GM19239 (cell line): ENCODE measurements at regions not wholly inside any gene's neighbourhood (a gene's known extent, or its start where the extent isn't known, plus 50 kb on each side); places are given as distances from the start of the nearest gene placed in this dataset.

Source experiments
- DNase-seq: peaks from one replicate; pipeline ENCODE4 v3.0.0; 2011; ENCODE audit warnings: low spot score; ENCODE audit not compliant: insufficient read length
- FAIRE-seq: peaks from 2 replicates; lab custom pipeline; 2011; peaks lifted over from hg19 to GRCh38; lab: Jason Lieb, UNC

DNA sequence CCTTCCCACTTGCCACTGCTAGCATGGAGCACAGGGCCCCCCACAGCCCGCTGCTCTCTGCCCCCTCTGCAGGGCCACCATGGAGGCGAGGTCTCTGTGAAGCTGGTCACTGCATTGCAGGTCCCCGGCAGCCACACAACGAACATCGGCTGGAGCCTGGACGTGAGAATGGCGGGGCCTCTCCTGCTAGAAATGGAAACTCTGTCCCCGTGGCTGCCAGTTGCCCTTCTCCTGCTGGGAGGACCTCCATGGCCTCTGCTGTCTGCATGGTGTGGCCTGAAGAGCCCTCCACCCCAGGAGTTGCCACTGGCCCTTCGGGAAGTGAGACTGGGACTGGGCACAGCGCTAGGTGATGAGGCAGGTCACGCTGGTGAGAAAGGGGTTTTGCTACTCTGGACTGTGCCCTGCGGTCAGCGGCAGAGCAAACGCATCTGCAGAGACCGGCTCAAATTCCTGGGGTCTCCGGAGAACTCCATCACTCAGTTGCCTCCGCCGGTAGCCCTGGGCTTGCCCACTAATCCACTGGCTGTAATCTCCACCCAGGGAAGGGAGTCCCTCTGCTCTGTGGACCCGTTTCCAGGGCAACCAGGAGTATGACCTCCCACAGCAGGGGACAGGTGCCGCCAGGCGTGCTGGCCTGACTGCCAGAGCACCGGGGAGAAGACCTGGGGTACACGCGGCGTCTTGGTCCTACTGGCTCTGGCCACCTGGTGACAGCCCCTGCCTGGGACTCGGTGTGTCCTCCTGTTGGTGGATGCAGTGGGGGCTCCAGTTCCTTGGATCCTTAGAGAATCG, 806.3 kb downstream of the BRD1 start:
- DNase-seq = no peak
- no peak for FAIRE-seq

DNA sequence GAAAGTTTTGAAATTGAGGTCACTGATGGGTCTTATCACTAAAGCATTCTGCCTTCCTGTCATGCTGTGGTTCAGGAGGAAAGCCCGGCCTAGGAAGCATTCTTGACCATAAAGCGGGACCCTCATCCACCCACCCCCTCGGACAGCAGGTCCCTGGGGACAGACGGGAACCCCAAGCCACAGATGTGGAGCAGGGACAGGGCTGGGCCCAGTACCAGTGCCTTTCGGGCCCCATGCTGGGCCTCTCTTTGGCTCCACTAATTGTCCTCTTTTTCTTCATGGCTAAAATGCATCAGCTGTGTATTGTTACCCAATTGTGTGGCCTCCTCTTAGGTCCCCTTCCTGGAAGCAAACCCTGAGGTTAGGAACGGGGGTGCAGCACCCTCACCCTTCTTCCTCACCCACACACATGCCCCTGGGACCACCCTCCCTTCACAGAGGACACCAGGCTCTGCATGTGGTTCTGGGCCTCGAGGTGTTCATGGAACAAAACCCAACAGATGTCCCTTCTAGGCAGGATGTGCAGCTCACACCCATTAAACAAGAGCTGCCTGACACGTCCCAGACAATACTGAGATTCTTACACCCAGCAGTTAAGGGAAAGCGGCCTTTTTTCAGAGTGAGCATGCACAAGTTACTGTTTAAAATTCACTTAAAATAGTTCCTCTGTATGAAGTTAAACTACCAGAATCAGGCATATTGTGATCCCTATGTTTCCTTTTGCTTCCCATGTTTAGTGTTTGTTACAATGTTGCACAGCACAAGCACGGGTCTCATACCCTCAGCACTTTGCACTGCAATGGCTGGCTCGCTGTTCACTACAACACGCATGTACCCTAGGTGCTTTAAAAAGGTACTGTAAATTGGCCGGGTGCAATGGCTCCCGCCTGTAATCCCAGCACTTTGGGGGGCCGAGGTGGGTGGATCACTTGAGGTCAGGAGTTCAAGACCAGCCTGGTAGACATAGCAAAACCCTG, 807.6 kb downstream of the BRD1 start:
- FAIRE-seq (no peak), DNase-seq (no peak)

DNA sequence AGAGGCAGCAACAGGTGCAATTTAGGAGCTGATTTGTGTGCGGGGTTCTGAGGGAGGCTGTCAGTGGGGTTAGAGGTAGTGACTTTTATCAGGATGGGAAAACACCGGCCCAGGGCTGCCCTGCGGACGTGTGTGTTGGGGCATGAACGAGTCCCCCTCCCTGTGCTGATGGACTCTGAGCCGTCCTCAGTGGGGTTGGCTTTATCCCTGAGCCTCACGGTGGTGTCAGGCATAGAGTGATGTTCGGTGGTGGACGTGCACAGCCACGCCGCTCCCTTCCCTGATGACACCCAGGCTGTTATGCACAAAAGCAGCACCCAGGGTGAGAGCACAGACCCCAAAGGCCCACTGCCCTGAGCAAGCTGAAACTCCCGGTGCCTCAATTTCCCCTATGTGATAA, 809.1 kb downstream of the BRD1 start:
- FAIRE-seq (no peak), DNase-seq (no peak)

DNA sequence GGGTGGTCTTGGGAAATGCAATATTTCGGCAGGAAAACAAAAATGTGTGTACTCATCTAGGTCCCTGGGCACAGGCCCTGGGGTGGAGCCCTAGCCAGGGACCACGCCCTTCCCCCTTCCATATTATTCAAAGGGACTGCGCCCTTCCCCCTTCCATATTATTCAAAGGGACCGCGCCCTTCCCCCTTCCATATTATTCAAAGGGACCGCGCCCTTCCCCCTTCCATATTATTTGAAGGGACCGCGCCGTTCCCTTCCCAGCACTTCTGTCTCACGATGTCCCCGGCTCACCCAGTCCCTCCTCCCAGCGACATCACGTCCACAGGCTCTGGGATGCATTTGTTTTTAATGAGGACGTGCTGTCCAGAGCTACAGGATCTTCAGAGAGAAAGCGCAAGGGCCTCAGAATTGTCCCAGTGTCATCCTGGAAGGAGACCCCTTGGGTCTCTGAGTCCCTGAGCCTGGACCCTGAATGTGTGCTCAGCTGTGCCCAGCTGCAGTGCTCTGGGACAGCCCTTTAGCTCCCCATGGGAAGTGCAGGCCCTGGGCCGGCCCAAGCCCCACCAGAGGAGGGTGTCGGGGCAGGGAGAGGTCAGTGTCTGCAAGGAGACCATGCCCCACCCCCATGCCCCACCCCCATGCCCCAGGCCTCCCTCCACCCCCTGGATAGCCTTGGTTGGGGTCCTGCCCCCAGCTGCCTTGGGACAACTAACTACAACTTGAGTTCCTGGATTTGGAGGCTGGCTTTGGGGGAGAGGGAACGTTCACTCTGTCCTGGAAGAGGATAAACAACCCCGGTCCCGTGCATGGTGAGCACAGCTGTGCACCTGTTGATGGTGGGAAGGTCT, 810.0 kb downstream of the BRD1 start:
- FAIRE-seq (no peak), DNase-seq (no peak)

DNA sequence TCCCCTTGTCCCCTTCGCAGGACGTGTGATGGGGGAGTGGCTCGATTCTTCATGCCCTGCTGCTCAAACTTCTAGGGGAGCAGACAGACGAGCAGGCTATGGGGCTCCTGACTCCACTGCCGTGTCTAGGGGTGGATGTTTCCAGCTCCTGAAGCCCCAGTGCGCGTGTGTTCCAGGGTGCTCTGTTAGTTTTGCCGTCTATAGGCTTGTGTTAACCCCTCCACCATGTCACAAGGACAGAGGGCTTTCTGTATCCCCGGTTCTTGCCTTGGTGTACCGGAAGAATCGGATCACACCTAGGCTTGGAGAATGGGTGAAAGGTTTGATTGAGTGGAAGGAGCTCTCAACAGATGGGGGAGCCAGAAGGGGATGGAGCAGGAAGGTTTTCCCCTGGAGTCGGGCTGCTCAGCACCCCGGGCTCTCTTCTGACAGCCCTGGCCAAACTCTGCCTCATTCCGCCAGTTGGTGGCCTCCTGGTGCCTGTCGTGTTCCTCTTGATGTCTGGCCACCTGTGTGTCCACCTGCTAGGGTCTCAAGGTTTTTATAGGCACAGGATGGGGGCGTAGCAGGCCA, 810.7 kb downstream of the BRD1 start:
- no peak for DNase-seq
- FAIRE-seq = no peak

- DNase-seq (no peak), FAIRE-seq (no peak)
Measured at GRCh38 chr22:49015993-49016908, 811.4 kb downstream of the BRD1 start.

DNA sequence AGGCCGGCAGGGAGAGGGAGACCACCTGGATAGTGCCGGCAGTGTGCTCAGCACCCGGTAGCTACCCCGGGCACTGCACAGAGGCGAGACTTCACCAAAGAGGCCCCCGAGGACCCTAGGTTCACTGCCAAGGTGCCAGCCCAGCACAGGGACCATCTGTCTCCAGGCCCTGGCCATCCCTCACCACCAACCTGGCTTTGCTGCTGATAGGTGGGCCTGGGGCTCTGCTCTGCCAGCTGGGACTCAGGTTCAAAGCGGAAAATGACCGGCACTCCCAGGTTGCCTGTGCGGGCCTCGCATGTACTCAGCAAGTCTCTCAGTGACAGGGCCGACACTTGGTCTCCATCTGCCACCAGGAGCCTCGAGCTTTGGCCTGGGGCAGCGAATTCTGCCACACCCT, 812.2 kb downstream of the BRD1 start:
- FAIRE-seq (no peak), DNase-seq (no peak)

GRCh38 chr22:49014227-49015201, 813.2 kb downstream of the BRD1 start:
- FAIRE-seq (no peak), DNase-seq (no peak)

DNA sequence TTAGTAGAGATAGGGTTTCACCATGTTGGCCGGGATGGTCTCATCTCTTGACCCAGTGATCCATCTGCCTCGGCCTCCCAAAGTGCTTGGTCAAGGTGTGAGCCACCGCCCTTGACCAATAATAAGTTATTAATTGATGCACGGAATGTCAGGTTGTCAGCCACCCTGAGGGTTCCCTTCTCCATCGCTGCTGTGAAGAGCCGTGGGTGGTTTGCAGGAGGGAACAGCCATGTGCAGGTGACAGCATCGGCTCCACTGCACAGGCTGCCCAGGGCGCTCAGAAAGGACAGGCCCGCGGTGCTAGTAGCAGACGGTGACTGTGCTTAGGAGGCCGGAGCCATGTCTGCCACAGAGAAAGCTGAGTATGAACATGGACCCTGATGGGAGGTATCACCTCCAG, 814.0 kb downstream of the BRD1 start:
- no peak for DNase-seq
- no peak for FAIRE-seq

- DNase-seq (no peak), FAIRE-seq (no peak)
Measured at GRCh38 chr22:49012712-49013395, 814.8 kb downstream of the BRD1 start.

DNA sequence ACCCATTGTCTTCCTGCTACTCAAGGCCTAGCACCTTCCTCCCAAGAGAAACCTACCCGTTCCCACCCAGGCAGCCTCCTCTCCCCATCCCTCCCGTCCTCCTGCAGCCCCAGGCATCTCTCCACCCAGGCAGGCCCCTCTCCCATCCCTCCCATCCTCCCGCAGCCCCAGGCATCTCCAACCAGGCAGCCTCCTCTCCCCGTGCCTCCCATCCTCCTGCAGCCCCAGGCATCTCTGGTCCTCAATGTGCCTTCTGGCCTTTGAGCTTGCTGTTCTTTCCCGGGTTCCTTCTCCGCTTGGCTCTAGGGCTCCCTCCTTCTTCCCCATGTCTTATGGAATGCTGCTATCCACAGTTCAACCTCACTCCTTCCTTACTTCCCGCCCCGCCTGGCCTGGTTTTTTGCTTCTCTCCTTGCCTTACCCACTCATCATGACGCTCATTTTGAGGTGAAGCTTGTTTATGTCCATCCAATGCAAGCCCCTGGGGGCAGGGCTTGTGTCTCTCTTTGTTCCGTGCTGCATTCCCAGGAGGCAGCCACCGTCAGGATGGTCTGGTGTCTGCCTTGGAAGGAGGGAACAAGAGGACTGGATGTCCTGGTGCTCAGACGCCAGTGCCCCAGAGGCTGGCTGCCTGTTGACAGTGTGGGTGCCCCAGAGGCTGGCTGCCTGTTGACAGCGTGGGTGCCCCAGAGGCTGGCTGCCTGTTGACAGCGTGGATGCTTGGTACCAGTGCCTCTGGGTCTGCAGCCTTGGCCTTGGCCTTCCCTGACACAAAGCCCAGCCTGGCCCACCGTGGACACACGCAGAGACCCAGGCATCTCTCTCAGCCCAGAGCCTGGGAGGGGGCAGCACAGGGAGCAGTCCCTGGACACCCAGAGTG, 815.7 kb downstream of the BRD1 start:
- FAIRE-seq = no peak
- no peak for DNase-seq

DNA sequence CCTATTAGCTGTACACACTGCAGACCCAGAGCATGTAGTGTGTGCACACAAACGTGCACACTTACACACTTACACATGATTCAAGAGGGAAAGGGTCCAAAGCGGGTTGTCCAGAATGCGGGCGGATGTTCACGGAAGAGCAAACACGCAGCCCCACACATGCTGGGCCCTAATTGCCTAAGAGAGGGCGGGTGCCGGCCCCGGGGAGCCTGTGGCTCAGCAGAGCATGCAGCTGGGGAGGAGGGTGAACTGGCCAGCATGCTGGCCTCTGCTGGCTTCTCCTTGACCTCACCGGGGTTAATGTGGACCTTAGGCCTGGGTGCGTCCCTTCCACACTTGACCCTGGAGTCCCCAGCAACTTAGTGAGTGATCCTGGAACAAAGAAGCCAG, 816.3 kb downstream of the BRD1 start:
- DNase-seq (no peak), FAIRE-seq (no peak)

GRCh38 chr22:49010901-49011300, 816.8 kb downstream of the BRD1 start:
- DNase-seq = no peak
- FAIRE-seq = no peak

GRCh38 chr22:49010070-49010863, 817.4 kb downstream of the BRD1 start:
- no peak for DNase-seq
- no peak for FAIRE-seq

GRCh38 chr22:49009359-49010063, 818.2 kb downstream of the BRD1 start:
- DNase-seq = no peak
- FAIRE-seq = no peak
